Liver (tissue), 8 donors: ENCODE measurements at regions not wholly inside any gene's neighbourhood (a gene's known extent, or its start where the extent isn't known, plus 50 kb on each side); places are given as distances from the start of the nearest gene placed in this dataset.

Experiments used
- DNase-seq: peaks from one replicate; pipeline ENCODE4 v3.0.0-alpha.2; 2017; ENCODE audit warnings: low spot score
- H3K27ac ChIP-seq, 2 donors: one replicate each; pipeline ENCODE4 v1.7.0; 2013; ENCODE audit warnings: inconsistent platforms in 2 of 2, low read length in 2 of 2, control low read depth in 1 of 2, low read depth in 1 of 2, mild to moderate bottlenecking in 1 of 2
- H3K27me3 ChIP-seq, 4 donors: one replicate each; pipeline versions ENCODE4 v1.6.1 to v1.7.0; 2013; ENCODE audit warnings: low read length in 3 of 4, inconsistent platforms in 1 of 4, mild to moderate bottlenecking in 1 of 4, moderate library complexity in 1 of 4; ENCODE audit not compliant: control insufficient read depth in 4 of 4, insufficient read depth in 4 of 4
- H3K36me3 ChIP-seq, 4 donors: one replicate each; pipeline versions ENCODE4 v1.6.1 to v1.7.0; 2013; ENCODE audit warnings: low read length in 3 of 4, mild to moderate bottlenecking in 3 of 4, low read depth in 1 of 4, moderate library complexity in 1 of 4; ENCODE audit not compliant: control insufficient read depth in 4 of 4, insufficient read depth in 3 of 4
- H3K4me1 ChIP-seq, 4 donors: one replicate each; pipeline versions ENCODE4 v1.6.1 to v1.7.0; 2013; ENCODE audit warnings: low read length in 3 of 4, mild to moderate bottlenecking in 3 of 4, moderate library complexity in 1 of 4; ENCODE audit not compliant: control insufficient read depth in 4 of 4, insufficient read depth in 4 of 4
- H3K4me3 ChIP-seq, 3 donors: one replicate each; pipeline versions ENCODE4 v1.6.1 to v1.7.0; 2013; ENCODE audit warnings: low read length in 3 of 3, control low read depth in 1 of 3, low read depth in 1 of 3, mild to moderate bottlenecking in 1 of 3
- H3K9ac ChIP-seq, 2 donors: one replicate each; pipeline ENCODE4 v1.7.0; 2013; ENCODE audit warnings: low read length in 2 of 2, mild to moderate bottlenecking in 2 of 2, moderate library complexity in 2 of 2, control low read depth in 1 of 2, low read depth in 1 of 2
- H3K9me3 ChIP-seq, 4 donors: one replicate each; pipeline versions ENCODE4 v1.6.1 to v1.7.0; 2013; ENCODE audit warnings: low read length in 3 of 4; ENCODE audit not compliant: control insufficient read depth in 4 of 4
- FOXA1 ChIP-seq: IDR thresholded peaks from 2 replicates; pipeline ENCODE4 v1.6.1; 2016; ENCODE audit warnings: antibody characterized with exemption
- FOXA2 ChIP-seq: IDR thresholded peaks from 2 replicates; pipeline ENCODE4 v1.6.1; 2016; ENCODE audit warnings: antibody characterized with exemption
- GABPA ChIP-seq, 2 donors: IDR thresholded peaks in 1 of 2; conservative IDR thresholded peaks in 1 of 2; 2 replicates each; pipeline ENCODE4 v1.6.1; 2016; ENCODE audit warnings: antibody characterized with exemption in 2 of 2, mild to moderate bottlenecking in 1 of 2, moderate library complexity in 1 of 2
- HNF4A ChIP-seq, 2 donors: conservative IDR thresholded peaks; 2 replicates each; pipeline ENCODE4 v1.6.1; 2016; ENCODE audit warnings: antibody characterized with exemption in 2 of 2, mild to moderate bottlenecking in 2 of 2
- HNF4G ChIP-seq: IDR thresholded peaks from 2 replicates; pipeline ENCODE4 v1.6.1; 2016; ENCODE audit warnings: antibody characterized with exemption
- JUND ChIP-seq, 2 donors: IDR thresholded peaks; 2 replicates each; pipeline ENCODE4 v1.6.1; 2016; ENCODE audit warnings: antibody characterized with exemption in 2 of 2
- NR2F2 ChIP-seq: IDR thresholded peaks from 2 replicates; pipeline ENCODE4 v1.6.1; 2016; ENCODE audit warnings: antibody characterized with exemption
- RAD21 ChIP-seq, 2 donors: IDR thresholded peaks; 2 replicates each; pipeline ENCODE4 v1.6.1; 2016; ENCODE audit warnings: antibody characterized with exemption in 2 of 2, mild to moderate bottlenecking in 2 of 2
- RXRA ChIP-seq, 2 donors: IDR thresholded peaks; 2 replicates each; pipeline ENCODE4 v1.6.1; 2017 to 2018; ENCODE audit warnings: antibody characterized with exemption in 2 of 2, mild to moderate bottlenecking in 1 of 2
- SP1 ChIP-seq: IDR thresholded peaks from 2 replicates; pipeline ENCODE4 v1.6.1; 2018; ENCODE audit warnings: antibody characterized with exemption, mild to moderate bottlenecking
- TAF1 ChIP-seq: conservative IDR thresholded peaks from 2 replicates; pipeline ENCODE4 v1.6.1; 2016; ENCODE audit warnings: antibody characterized with exemption, mild to moderate bottlenecking
- YY1 ChIP-seq: IDR thresholded peaks from 2 replicates; pipeline ENCODE4 v1.6.1; 2016; ENCODE audit warnings: antibody characterized with exemption, mild to moderate bottlenecking
- WGBS: extraction: QIAGEN DNeasy Blood & Tissue Kit; methylation state at CpG from one replicate; pipeline ENCODE4 v1.1.7; 2013; 5-methylcytosine and 5-hydroxymethylcytosine counted together
- TF ChIP-seq, protein P1 (sequence below): IDR thresholded peaks from 2 replicates; pipeline ENCODE4 v1.6.1; 2016; ENCODE audit warnings: antibody characterized with exemption
- TF ChIP-seq, protein P2 (sequence below): fragments of 150-350 bp; IDR thresholded peaks from 2 replicates; pipeline ENCODE4 v1.5.1; 2017; ENCODE audit warnings: improper control_type of control experiment, low read depth, low read length; ENCODE audit not compliant: missing input control
- TF ChIP-seq, protein P3 (sequence below): IDR thresholded peaks from 2 replicates; pipeline ENCODE4 v1.6.1; 2016; ENCODE audit warnings: antibody characterized with exemption
- TF ChIP-seq, protein P4 (sequence below): IDR thresholded peaks from 2 replicates; pipeline ENCODE4 v1.6.1; 2016; ENCODE audit warnings: antibody characterized with exemption, mild to moderate bottlenecking
- TF ChIP-seq, protein P5 (sequence below): IDR thresholded peaks from 2 replicates; pipeline ENCODE4 v1.6.1; 2016; ENCODE audit warnings: antibody characterized with exemption
- donor health status: healthy.
- donor health status: healthy.
- donor health status: healthy.
- donor health status: healthy.
- donor health status: healthy.

DNA sequence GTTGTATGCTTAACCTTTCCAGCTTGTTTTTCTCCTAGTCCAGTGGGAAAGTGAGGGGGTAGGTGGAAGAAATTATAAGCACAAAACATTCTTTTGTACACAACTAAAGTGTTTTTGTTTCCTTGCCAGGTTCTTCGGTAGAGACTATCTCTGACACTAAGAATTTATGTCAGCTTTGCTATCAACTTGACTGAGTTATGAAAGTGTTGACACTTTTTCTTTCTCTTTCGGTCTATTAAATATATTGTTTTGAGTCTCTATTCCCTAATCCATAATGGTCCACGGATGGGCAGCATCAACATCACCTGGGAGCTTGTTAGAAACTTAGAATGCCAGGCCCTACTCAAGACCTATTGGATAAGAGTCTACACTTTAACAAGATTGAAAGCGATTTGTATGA is 195.0 kb upstream of the ATP10B start:
- no peak for DNase-seq
- Histone ChIP-seq H3K27me3 (no peaks in the 10 kb centered on the region), H3K4me3 (no peak overlapping the region), H3K9ac (no peak overlapping the region), H3K9me3 (no peaks in the 10 kb centered on the region), H3K27ac (no peak overlapping the region), H3K4me1 (no peaks in the 10 kb centered on the region), H3K36me3 (no peaks in the 10 kb centered on the region)
- WGBS = 56% methylated on average over 4 of the region's 4 CpGs
- TF ChIP-seq FOXA1 = no peak
- TF ChIP-seq HNF4A (conservative IDR thresholded peaks at IDR 0.05) = no peak
- TF ChIP-seq, protein P1, sequence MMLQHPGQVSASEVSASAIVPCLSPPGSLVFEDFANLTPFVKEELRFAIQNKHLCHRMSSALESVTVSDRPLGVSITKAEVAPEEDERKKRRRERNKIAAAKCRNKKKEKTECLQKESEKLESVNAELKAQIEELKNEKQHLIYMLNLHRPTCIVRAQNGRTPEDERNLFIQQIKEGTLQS = no peak
- TF ChIP-seq, protein P2, sequence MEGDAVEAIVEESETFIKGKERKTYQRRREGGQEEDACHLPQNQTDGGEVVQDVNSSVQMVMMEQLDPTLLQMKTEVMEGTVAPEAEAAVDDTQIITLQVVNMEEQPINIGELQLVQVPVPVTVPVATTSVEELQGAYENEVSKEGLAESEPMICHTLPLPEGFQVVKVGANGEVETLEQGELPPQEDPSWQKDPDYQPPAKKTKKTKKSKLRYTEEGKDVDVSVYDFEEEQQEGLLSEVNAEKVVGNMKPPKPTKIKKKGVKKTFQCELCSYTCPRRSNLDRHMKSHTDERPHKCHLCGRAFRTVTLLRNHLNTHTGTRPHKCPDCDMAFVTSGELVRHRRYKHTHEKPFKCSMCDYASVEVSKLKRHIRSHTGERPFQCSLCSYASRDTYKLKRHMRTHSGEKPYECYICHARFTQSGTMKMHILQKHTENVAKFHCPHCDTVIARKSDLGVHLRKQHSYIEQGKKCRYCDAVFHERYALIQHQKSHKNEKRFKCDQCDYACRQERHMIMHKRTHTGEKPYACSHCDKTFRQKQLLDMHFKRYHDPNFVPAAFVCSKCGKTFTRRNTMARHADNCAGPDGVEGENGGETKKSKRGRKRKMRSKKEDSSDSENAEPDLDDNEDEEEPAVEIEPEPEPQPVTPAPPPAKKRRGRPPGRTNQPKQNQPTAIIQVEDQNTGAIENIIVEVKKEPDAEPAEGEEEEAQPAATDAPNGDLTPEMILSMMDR = no peak
- TF ChIP-seq TAF1 = no peak
- TF ChIP-seq FOXA2 = no peak
- no peak for TF ChIP-seq HNF4G
- TF ChIP-seq YY1 = no peak
- TF ChIP-seq RAD21 (IDR thresholded peaks at IDR 0.05) = no peak

DNA sequence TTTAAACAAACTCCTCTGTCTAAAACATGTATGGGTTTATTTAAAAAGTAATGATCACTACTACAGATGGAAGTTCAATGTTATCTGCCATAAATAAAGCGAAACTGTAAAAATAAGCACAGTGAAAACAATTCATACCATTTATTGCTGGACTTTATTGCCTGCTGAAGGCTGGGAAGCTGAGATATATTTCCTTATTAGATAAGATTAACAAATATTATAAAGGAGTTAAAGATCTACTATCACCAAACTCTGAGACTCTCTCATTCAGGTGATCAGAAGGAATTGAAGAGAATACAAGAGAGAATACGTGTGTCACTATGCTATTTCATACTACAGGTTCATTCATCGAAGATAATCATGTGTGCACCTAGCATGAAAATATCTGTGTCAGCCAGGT is 190.9 kb upstream of the ATP10B start:
- no peaks in the 10 kb centered on the region for H3K4me1 ChIP-seq
- H3K9ac ChIP-seq = no peak overlapping the region
- DNase-seq = no peak
- no peaks in the 10 kb centered on the region for H3K36me3 ChIP-seq
- no peak overlapping the region for H3K4me3 ChIP-seq
- H3K27ac ChIP-seq = no peak overlapping the region
- no peaks in the 10 kb centered on the region for H3K27me3 ChIP-seq
- H3K9me3 ChIP-seq = no peaks in the 10 kb centered on the region
- TF ChIP-seq, protein P3, sequence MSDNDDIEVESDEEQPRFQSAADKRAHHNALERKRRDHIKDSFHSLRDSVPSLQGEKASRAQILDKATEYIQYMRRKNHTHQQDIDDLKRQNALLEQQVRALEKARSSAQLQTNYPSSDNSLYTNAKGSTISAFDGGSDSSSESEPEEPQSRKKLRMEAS = no peak
- TF ChIP-seq, protein P4, sequence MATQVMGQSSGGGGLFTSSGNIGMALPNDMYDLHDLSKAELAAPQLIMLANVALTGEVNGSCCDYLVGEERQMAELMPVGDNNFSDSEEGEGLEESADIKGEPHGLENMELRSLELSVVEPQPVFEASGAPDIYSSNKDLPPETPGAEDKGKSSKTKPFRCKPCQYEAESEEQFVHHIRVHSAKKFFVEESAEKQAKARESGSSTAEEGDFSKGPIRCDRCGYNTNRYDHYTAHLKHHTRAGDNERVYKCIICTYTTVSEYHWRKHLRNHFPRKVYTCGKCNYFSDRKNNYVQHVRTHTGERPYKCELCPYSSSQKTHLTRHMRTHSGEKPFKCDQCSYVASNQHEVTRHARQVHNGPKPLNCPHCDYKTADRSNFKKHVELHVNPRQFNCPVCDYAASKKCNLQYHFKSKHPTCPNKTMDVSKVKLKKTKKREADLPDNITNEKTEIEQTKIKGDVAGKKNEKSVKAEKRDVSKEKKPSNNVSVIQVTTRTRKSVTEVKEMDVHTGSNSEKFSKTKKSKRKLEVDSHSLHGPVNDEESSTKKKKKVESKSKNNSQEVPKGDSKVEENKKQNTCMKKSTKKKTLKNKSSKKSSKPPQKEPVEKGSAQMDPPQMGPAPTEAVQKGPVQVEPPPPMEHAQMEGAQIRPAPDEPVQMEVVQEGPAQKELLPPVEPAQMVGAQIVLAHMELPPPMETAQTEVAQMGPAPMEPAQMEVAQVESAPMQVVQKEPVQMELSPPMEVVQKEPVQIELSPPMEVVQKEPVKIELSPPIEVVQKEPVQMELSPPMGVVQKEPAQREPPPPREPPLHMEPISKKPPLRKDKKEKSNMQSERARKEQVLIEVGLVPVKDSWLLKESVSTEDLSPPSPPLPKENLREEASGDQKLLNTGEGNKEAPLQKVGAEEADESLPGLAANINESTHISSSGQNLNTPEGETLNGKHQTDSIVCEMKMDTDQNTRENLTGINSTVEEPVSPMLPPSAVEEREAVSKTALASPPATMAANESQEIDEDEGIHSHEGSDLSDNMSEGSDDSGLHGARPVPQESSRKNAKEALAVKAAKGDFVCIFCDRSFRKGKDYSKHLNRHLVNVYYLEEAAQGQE = no peak
- no peak for TF ChIP-seq JUND (IDR thresholded peaks at IDR 0.05)
- TF ChIP-seq RAD21 (IDR thresholded peaks at IDR 0.05) = no peak
- TF ChIP-seq TAF1 = no peak
- TF ChIP-seq, protein P5, sequence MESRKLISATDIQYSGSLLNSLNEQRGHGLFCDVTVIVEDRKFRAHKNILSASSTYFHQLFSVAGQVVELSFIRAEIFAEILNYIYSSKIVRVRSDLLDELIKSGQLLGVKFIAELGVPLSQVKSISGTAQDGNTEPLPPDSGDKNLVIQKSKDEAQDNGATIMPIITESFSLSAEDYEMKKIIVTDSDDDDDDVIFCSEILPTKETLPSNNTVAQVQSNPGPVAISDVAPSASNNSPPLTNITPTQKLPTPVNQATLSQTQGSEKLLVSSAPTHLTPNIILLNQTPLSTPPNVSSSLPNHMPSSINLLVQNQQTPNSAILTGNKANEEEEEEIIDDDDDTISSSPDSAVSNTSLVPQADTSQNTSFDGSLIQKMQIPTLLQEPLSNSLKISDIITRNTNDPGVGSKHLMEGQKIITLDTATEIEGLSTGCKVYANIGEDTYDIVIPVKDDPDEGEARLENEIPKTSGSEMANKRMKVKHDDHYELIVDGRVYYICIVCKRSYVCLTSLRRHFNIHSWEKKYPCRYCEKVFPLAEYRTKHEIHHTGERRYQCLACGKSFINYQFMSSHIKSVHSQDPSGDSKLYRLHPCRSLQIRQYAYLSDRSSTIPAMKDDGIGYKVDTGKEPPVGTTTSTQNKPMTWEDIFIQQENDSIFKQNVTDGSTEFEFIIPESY = no peak
- TF ChIP-seq NR2F2 = no peak
- TF ChIP-seq RXRA (IDR thresholded peaks at IDR 0.05) = no peak
- TF ChIP-seq GABPA (IDR thresholded peaks at IDR 0.05 in 1 of 2, conservative IDR thresholded peaks at IDR 0.05 in 1 of 2) = no peak
- no peak for TF ChIP-seq FOXA2
- TF ChIP-seq HNF4A (conservative IDR thresholded peaks at IDR 0.05) = no peak
- TF ChIP-seq, protein P1 = no peak
- TF ChIP-seq SP1 = no peak
- 75% methylated on average over 3 of the region's 3 CpGs for WGBS
